ENCODE measurements at regions not wholly inside any gene's neighbourhood (a gene's known extent, or its start where the extent isn't known, plus 50 kb on each side); places are given as distances from the start of the nearest gene placed in this dataset.

- no peak overlapping the region for H2AFZ ChIP-seq (ENCODE audit: low read length)
These were observed 55.5 kb upstream of the ACVR2A start for GRCh38 chr2:147789287-147789686.

More at GRCh38 chr2:147789287-147789686, 55.5 kb upstream of the ACVR2A start:
- no peak overlapping the region for H3K18ac ChIP-seq (ENCODE audit: insufficient read length, low read depth, low read length)
- no peaks in the 10 kb centered on the region for H4K20me1 ChIP-seq (ENCODE audit: control insufficient read depth, insufficient read depth, insufficient read length)
- no peak overlapping the region for H3T11ph ChIP-seq (ENCODE audit: low read length)
- H3K27ac ChIP-seq (ENCODE audit: insufficient read length, low read depth, low read length): no peak overlapping the region
- no peak overlapping the region for H2BK5ac ChIP-seq (ENCODE audit: insufficient read length, low read length)
- no peaks in the 10 kb centered on the region for H3K9me3 Mint-ChIP-seq
- H3K14ac ChIP-seq (ENCODE audit: insufficient read depth, low read length): no peak overlapping the region
- H3K79me1 ChIP-seq (ENCODE audit: insufficient read depth, low read depth, low read length, poor library complexity, severe bottlenecking): no peaks in the 10 kb centered on the region
- H3K27me3 Mint-ChIP-seq (ENCODE audit: low read depth): no peaks in the 10 kb centered on the region
- H2BK12ac ChIP-seq (ENCODE audit: insufficient read length, low read depth, low read length): no peak overlapping the region
- H3K27ac Mint-ChIP-seq: no peak overlapping the region
- no peak for TF ChIP-seq CTCF (conservative IDR thresholded peaks at IDR 0.05)
- DNase-seq: no peak
- no peak overlapping the region for H2AK5ac ChIP-seq (ENCODE audit: insufficient read length, low read length)
- peaks cover 18% of the 10 kb centered on the region in 2 experiments for H3K4me1 Mint-ChIP-seq
- no peaks in the 10 kb centered on the region for H3K23me2 ChIP-seq (ENCODE audit: insufficient read length, low read depth, low read length, poor library complexity, severe bottlenecking)
- H3K27me3 ChIP-seq (ENCODE audit: insufficient read depth, low read length): no peaks in the 10 kb centered on the region
- H2BK20ac ChIP-seq (ENCODE audit: low read depth, low read length, poor library complexity, severe bottlenecking): no peak overlapping the region
- H3K79me2 ChIP-seq (ENCODE audit: insufficient read depth, low read length): no peaks in the 10 kb centered on the region
- no peaks in the 10 kb centered on the region for H3K4me1 ChIP-seq (ENCODE audit: insufficient read depth, low read length)
- WGBS (ENCODE audit: extremely low coverage, insufficient read length, low lambda C conversion rate): no CpG with 5 or more reads among the region's 2 CpGs
- H3K4me2 ChIP-seq (ENCODE audit: insufficient read depth, insufficient read length, low read length): no peak overlapping the region
- no peak overlapping the region for H3K4me3 Mint-ChIP-seq
- no peaks in the 10 kb centered on the region for H3K9me3 ChIP-seq (ENCODE audit: control insufficient read depth, low read depth, low read length)
- H2BK15ac ChIP-seq (ENCODE audit: low read depth, low read length): no peak overlapping the region
- no peak overlapping the region for H4K8ac ChIP-seq (replicated peaks; ENCODE audit: insufficient read length, low read depth, low read length)
- no peak overlapping the region for H3K23ac ChIP-seq (ENCODE audit: insufficient read length, low read depth, low read length)
- H4K91ac ChIP-seq (ENCODE audit: insufficient read length, low read depth, low read length): no peak overlapping the region
- H3K36me3 Mint-ChIP-seq (ENCODE audit: insufficient read depth in 1 of 3, low read depth in 3 of 3): no peaks in the 10 kb centered on the region
- H3K56ac ChIP-seq (ENCODE audit: insufficient read length, low read depth, low read length): no peak overlapping the region
- H2BK120ac ChIP-seq (ENCODE audit: low read depth, low read length, poor library complexity, severe bottlenecking): no peak overlapping the region
- no peak overlapping the region for H4K5ac ChIP-seq (ENCODE audit: insufficient read length, low read depth, low read length)
- H3K4ac ChIP-seq (ENCODE audit: low read depth, low read length): no peak overlapping the region
- no peak overlapping the region for H3K9ac ChIP-seq (ENCODE audit: extremely low read depth, insufficient read length, low read length)
